A549 (cell line): ENCODE measurements at regions not wholly inside any gene's neighbourhood (a gene's known extent, or its start where the extent isn't known, plus 50 kb on each side); places are given as distances from the start of the nearest gene placed in this dataset.
"Not testable (repeated sequence)": the region's sequence is repeated elsewhere in the genome, so short reads cannot be mapped to it uniquely, and the experiment has no call there.

Experiments used
- ATAC-seq, 2 experiments: fragments of 200-7000 bp in 1 of 2; fragments of >200 bp in 1 of 2; cut with Nextera tagmentation in 1 of 2; cut with Tn5 transposase in 1 of 2; 3 replicates each; pipeline versions ENCODE4 v1.8.0 to v1.9.1; 2018 to 2020; ENCODE audit warnings: mild to moderate bottlenecking in 1 of 2, moderate library complexity in 1 of 2
- CTCF ChIA-PET: fragments of 300-600 bp; sonication (Branson Sonifier 250); formaldehyde crosslinking; extraction: SDS; loops from one replicate; lab custom pipeline; 2021; ENCODE audit warnings: antibody characterized with exemption, inconsistent platforms; lab: Yijun Ruan, JAX
- POLR2A ChIA-PET: fragments of 350-600 bp; formaldehyde crosslinking; extraction: SDS; loops from one replicate; lab custom pipeline; 2021; ENCODE audit warnings: antibody characterized with exemption, inconsistent platforms; lab: Yijun Ruan, JAX
- DNase-seq, 2 experiments: peaks; one replicate each; pipeline versions ENCODE4 v3.0.0 to v3.0.0-alpha.2; 2011 to 2016; ENCODE audit warnings: low read depth in 1 of 2, low spot score in 1 of 2
- FAIRE-seq: peaks from 2 replicates; lab custom pipeline; 2011; peaks lifted over from hg19 to GRCh38; lab: Jason Lieb, UNC
- H3K27ac ChIP-seq, 2 experiments: fragments of >200 bp; sonication (Bioruptor Twin); formaldehyde crosslinking; 3 replicates each; pipeline ENCODE4 v1.5.1; 2016 to 2017
- H3K4me1 ChIP-seq: fragments of >200 bp; sonication (Bioruptor Twin); formaldehyde crosslinking; 3 replicates; pipeline ENCODE4 v1.6.1; 2016
- H3K4me2 ChIP-seq: fragments of >200 bp; sonication (Bioruptor Twin); formaldehyde crosslinking; 3 replicates; pipeline ENCODE4 v1.6.1; 2016
- H3K4me3 ChIP-seq: fragments of >200 bp; sonication (Bioruptor Twin); formaldehyde crosslinking; 3 replicates; pipeline ENCODE4 v1.5.1; 2016
- H3K9me3 ChIP-seq: fragments of >200 bp; sonication (Bioruptor Twin); formaldehyde crosslinking; 3 replicates; pipeline ENCODE4 v1.6.1; 2016
- BCL3 ChIP-seq: fragments of >200 bp; sonication (Bioruptor Twin); formaldehyde crosslinking; IDR thresholded peaks from 3 replicates; pipeline ENCODE4 v1.6.1; 2016
- BHLHE40 ChIP-seq: IDR thresholded peaks from 2 replicates; pipeline ENCODE4 v1.6.1; 2012; ENCODE audit warnings: low read depth, low read length, inconsistent platforms
- CBX8 ChIP-seq: fragments of 200-600 bp; sonication (generic); IDR thresholded peaks from 2 replicates; pipeline ENCODE4 v1.6.1; 2016
- E2F6 ChIP-seq: IDR thresholded peaks from 2 replicates; pipeline ENCODE4 v1.6.1; 2012; ENCODE audit warnings: low read depth, borderline replicate concordance
- EHF ChIP-seq: fragments of 250-450 bp; sonication (Bioruptor Pico); IDR thresholded peaks from 2 replicates; pipeline ENCODE4 v1.5.0; 2020; ENCODE audit warnings: mild to moderate bottlenecking
- ELK1 ChIP-seq: fragments of 150-350 bp; IDR thresholded peaks from 2 replicates; pipeline ENCODE4 v1.6.1; 2014; ENCODE audit warnings: low read depth, mild to moderate bottlenecking, low read length
- FOSB ChIP-seq: fragments of 250-450 bp; sonication (Bioruptor Pico); IDR thresholded peaks from 2 replicates; pipeline ENCODE4 v1.5.0; 2020; ENCODE audit warnings: mild to moderate bottlenecking, moderate library complexity
- FOXS1 ChIP-seq: fragments of 250-450 bp; sonication (Bioruptor Pico); IDR thresholded peaks from 2 replicates; pipeline ENCODE4 v1.5.0; 2020; ENCODE audit warnings: mild to moderate bottlenecking, moderate library complexity
- HES2 ChIP-seq: fragments of >200 bp; sonication (Bioruptor Twin); formaldehyde crosslinking; IDR thresholded peaks from 2 replicates; pipeline ENCODE4 v1.6.1; 2016
- HEYL ChIP-seq: fragments of 250-450 bp; sonication (Bioruptor Pico); IDR thresholded peaks from 2 replicates; pipeline ENCODE4 v1.8.0; 2021; ENCODE audit warnings: mild to moderate bottlenecking, moderate library complexity
- JUN ChIP-seq, 2 experiments: fragments of >200 bp; sonication (Bioruptor Twin); formaldehyde crosslinking; IDR thresholded peaks; 2 replicates in 1 of 2; 3 replicates in 1 of 2; pipeline ENCODE4 v1.6.1; 2016 to 2017
- NFE2L2 ChIP-seq: fragments of 150-350 bp; conservative IDR thresholded peaks from 2 replicates; pipeline ENCODE4 v1.6.1; 2014; ENCODE audit warnings: low read length
- PBX3 ChIP-seq: IDR thresholded peaks from 2 replicates; pipeline ENCODE4 v1.6.1; 2012
- POLR2A ChIP-seq: IDR thresholded peaks from 2 replicates; pipeline ENCODE4 v1.6.1; 2012; ENCODE audit warnings: mild to moderate bottlenecking, low read length
- POLR2AphosphoS2 ChIP-seq: conservative IDR thresholded peaks from 2 replicates; pipeline ENCODE4 v1.6.1; 2012; ENCODE audit warnings: low read length, improper control_type of control experiment, inconsistent platforms
- RARB ChIP-seq: fragments of 250-450 bp; sonication (Bioruptor Pico); IDR thresholded peaks from 2 replicates; pipeline ENCODE4 v1.8.0; 2021; ENCODE audit warnings: mild to moderate bottlenecking, moderate library complexity
- RCOR1 ChIP-seq: fragments of 150-350 bp; IDR thresholded peaks from 2 replicates; pipeline ENCODE4 v1.6.1; 2014; ENCODE audit warnings: antibody characterized with exemption, low read length, low read depth
- REST ChIP-seq: fragments of 200-600 bp; sonication (generic); IDR thresholded peaks from 2 replicates; pipeline ENCODE4 v1.6.1; 2016; ENCODE audit warnings: antibody characterized with exemption, mild to moderate bottlenecking, moderate library complexity
- RFX5 ChIP-seq: fragments of 450-650 bp; IDR thresholded peaks from 2 replicates; pipeline ENCODE4 v1.7.1; 2014; ENCODE audit warnings: antibody characterized with exemption, mild to moderate bottlenecking, moderate library complexity
- RNF2 ChIP-seq: fragments of 200-600 bp; sonication (generic); IDR thresholded peaks from 2 replicates; pipeline ENCODE4 v1.6.1; 2016; ENCODE audit warnings: low read depth, mild to moderate bottlenecking, antibody characterized with exemption, moderate library complexity, borderline replicate concordance
- TFCP2L1 ChIP-seq: fragments of 250-450 bp; sonication (Bioruptor Pico); IDR thresholded peaks from 2 replicates; pipeline ENCODE4 v1.5.0; 2021; ENCODE audit warnings: mild to moderate bottlenecking
- WGBS: methylation state at CpG from one replicate; pipeline ENCODE4 v1.1.6; 2017; ENCODE audit errors: missing lambda C conversion rate; 5-methylcytosine and 5-hydroxymethylcytosine counted together

- ChIA-PET CTCF (interaction anchor here (1.1 to 2.3 kb wide), 2 partner anchors 43 to 46 kb away, joined by 3 to 9 read pairs; no protein-coding TSS in a partner anchor), POLR2A (no interaction called here)
- Histone ChIP-seq H3K4me3 (no peak overlapping the region), H3K4me1 (no peaks in the 10 kb centered on the region), H3K27ac (no peak overlapping the region), H3K4me2 (no peak overlapping the region), H3K9me3 (no peaks in the 10 kb centered on the region)
- ATAC-seq (no peak), DNase-seq (no peak), FAIRE-seq (no peak)
- TF ChIP-seq RARB (CRISPR knock-in tag) (no peak), NFE2L2 (no peak)
- WGBS = 2% methylated on average over 6 of the region's 6 CpGs
These were observed 251.4 kb downstream of the DOK5 start for GRCh38 chr20:54726687-54727300.

GRCh38 chr20:54725266-54725665 is 249.9 kb downstream of the DOK5 start:
- DNase-seq, H3K4me2 ChIP-seq, H3K9me3 ChIP-seq, ATAC-seq, H3K4me3 ChIP-seq, H3K4me1 ChIP-seq, FAIRE-seq, POLR2A ChIA-PET, H3K27ac ChIP-seq: not testable (repeated sequence)
- CTCF ChIA-PET = interaction anchor here (2.3 kb wide), 1 partner anchor 45 kb away, joined by 9 read pairs; no protein-coding TSS in a partner anchor
- WGBS = 0% methylated on average over 2 of the region's 2 CpGs

GRCh38 chr20:54723723-54724122 is 248.3 kb downstream of the DOK5 start:
- Histone ChIP-seq H3K4me1 (no peaks in the 10 kb centered on the region), H3K4me2 (no peak overlapping the region), H3K9me3 (no peaks in the 10 kb centered on the region), H3K27ac (no peak overlapping the region), H3K4me3 (no peak overlapping the region)
- no peak for TF ChIP-seq POLR2AphosphoS2
- TF ChIP-seq RNF2 = no peak
- TF ChIP-seq E2F6 = no peak
- no peak for TF ChIP-seq EHF (CRISPR knock-in tag)
- TF ChIP-seq TFCP2L1 (CRISPR knock-in tag) = no peak
- TF ChIP-seq JUN (IDR thresholded peaks at IDR 0.05) = no peak
- no peak for TF ChIP-seq HES2
- TF ChIP-seq ELK1 = no peak
- TF ChIP-seq PBX3 = no peak
- no peak for TF ChIP-seq CBX8
- no peak for TF ChIP-seq HEYL (CRISPR knock-in tag)
- no peak for TF ChIP-seq RCOR1
- TF ChIP-seq FOXS1 (CRISPR knock-in tag) = no peak
- TF ChIP-seq BCL3 = no peak
- TF ChIP-seq FOSB (CRISPR knock-in tag) = no peak
- no peak for TF ChIP-seq RFX5
- no peak for TF ChIP-seq POLR2A
- no peak for TF ChIP-seq REST
- TF ChIP-seq RARB (CRISPR knock-in tag) = no peak
- TF ChIP-seq BHLHE40 = no peak
- DNase-seq = no peak
- no peak for FAIRE-seq
- CTCF ChIA-PET = no interaction called here
- no peak for ATAC-seq
- POLR2A ChIA-PET = no interaction called here
- 96% methylated on average over 1 of the region's 1 CpG for WGBS
